IMR-90 (cell line): ENCODE measurements at regions not wholly inside any gene's neighbourhood (a gene's known extent, or its start where the extent isn't known, plus 50 kb on each side); places are given as distances from the start of the nearest gene placed in this dataset.

Experiments used
- ATAC-seq: fragments of 200-7000 bp; cut with Tn5 transposase; 2 replicates; pipeline ENCODE4 v1.9.1; 2020; ENCODE audit warnings: low read depth, mild to moderate bottlenecking, moderate library complexity
- BruUV-seq: library from RNA; stranded (reverse); fragments of 400-500 nt; replicated peaks from 2 replicates; lab custom pipeline; 2021; lab: Mats Ljungman, UMichigan
- CTCF ChIA-PET: fragments of 300-600 bp; formaldehyde crosslinking; extraction: SDS; loops from one replicate; lab custom pipeline; 2021; ENCODE audit warnings: antibody characterized with exemption; lab: Yijun Ruan, JAX
- POLR2A ChIA-PET: fragments of 300-600 bp; sonication (Branson Sonifier 250); formaldehyde crosslinking; loops from one replicate; lab custom pipeline; 2022; ENCODE audit warnings: antibody characterized with exemption; ENCODE audit not compliant: unreplicated experiment; lab: Charles Lee
- DNase-seq: peaks from one replicate; pipeline ENCODE4 v3.0.0; 2013
- H2AFZ ChIP-seq: replicated peaks from 2 replicates; pipeline ENCODE3; 2013; ENCODE audit warnings: low read length, mild to moderate bottlenecking; ENCODE audit not compliant: poor library complexity
- H2AK5ac ChIP-seq: 2 replicates; pipeline ENCODE4 v1.6.1; 2013; ENCODE audit warnings: low read depth, low read length, inconsistent platforms
- H2AK9ac ChIP-seq: replicated peaks from 2 replicates; pipeline ENCODE3; 2013; ENCODE audit warnings: mild to moderate bottlenecking, low read depth, low read length, moderate library complexity; ENCODE audit not compliant: poor library complexity
- H2BK120ac ChIP-seq: 2 replicates; pipeline ENCODE4 v1.6.1; 2013; ENCODE audit warnings: low read depth, low read length, inconsistent platforms
- H2BK15ac ChIP-seq: 3 replicates; pipeline ENCODE4 v1.6.1; 2013; ENCODE audit warnings: low read depth, low read length, inconsistent platforms
- H2BK20ac ChIP-seq: 2 replicates; pipeline ENCODE4 v1.6.1; 2013; ENCODE audit warnings: low read depth, mild to moderate bottlenecking, inconsistent platforms, low read length, moderate library complexity
- H2BK5ac ChIP-seq: 2 replicates; pipeline ENCODE4 v1.6.1; 2013; ENCODE audit warnings: mild to moderate bottlenecking, low read depth, low read length, inconsistent platforms; ENCODE audit not compliant: poor library complexity, severe bottlenecking
- H3K14ac ChIP-seq: replicated peaks from 2 replicates; pipeline ENCODE4 v1.6.1; 2013; ENCODE audit warnings: low read depth, low read length, inconsistent platforms
- H3K18ac ChIP-seq: 2 replicates; pipeline ENCODE4 v1.6.1; 2013; ENCODE audit warnings: low read depth, low read length, control low read depth
- H3K23ac ChIP-seq: 2 replicates; pipeline ENCODE4 v1.6.1; 2013; ENCODE audit warnings: low read depth, low read length, inconsistent platforms
- H3K27ac ChIP-seq: 2 replicates; pipeline ENCODE4 v1.5.1; 2013; ENCODE audit warnings: mild to moderate bottlenecking, control low read depth, low read length; ENCODE audit not compliant: insufficient read depth
- H3K27me3 ChIP-seq: 2 replicates; pipeline ENCODE4 v1.6.1; 2013; ENCODE audit warnings: low read length; ENCODE audit not compliant: control insufficient read depth, insufficient read depth
- H3K36me3 ChIP-seq: 2 replicates; pipeline ENCODE4 v1.6.1; 2013; ENCODE audit warnings: low read length, mixed read lengths; ENCODE audit not compliant: control insufficient read depth, insufficient read depth
- H3K4ac ChIP-seq: 2 replicates; pipeline ENCODE4 v1.6.1; 2013; ENCODE audit warnings: low read depth, low read length, inconsistent platforms
- H3K4me1 ChIP-seq: 2 replicates; pipeline ENCODE4 v1.6.1; 2013; ENCODE audit warnings: low read length, mixed read lengths; ENCODE audit not compliant: control insufficient read depth, insufficient read depth
- H3K4me2 ChIP-seq: 2 replicates; pipeline ENCODE4 v1.6.1; 2013; ENCODE audit warnings: low read depth, mild to moderate bottlenecking, control low read depth, low read length, moderate library complexity
- H3K4me3 ChIP-seq: 2 replicates; pipeline ENCODE4 v1.5.1; 2013; ENCODE audit warnings: low read depth, mild to moderate bottlenecking, control low read depth, low read length, moderate library complexity; ENCODE audit not compliant: insufficient read depth
- H3K56ac ChIP-seq: 2 replicates; pipeline ENCODE4 v1.6.1; 2013; ENCODE audit warnings: low read length, inconsistent platforms; ENCODE audit not compliant: insufficient read depth; ENCODE audit errors: extremely low read depth
- H3K79me1 ChIP-seq, 2 experiments: 2 replicates each; pipeline ENCODE4 v1.6.1; 2013; ENCODE audit warnings: low read length in 2 of 2, inconsistent platforms in 1 of 2, low read depth in 1 of 2
- H3K9ac ChIP-seq: 2 replicates; pipeline ENCODE4 v1.6.1; 2013; ENCODE audit warnings: low read depth, low read length, control low read depth
- H3K9me1 ChIP-seq: 2 replicates; pipeline ENCODE4 v1.6.1; 2013; ENCODE audit warnings: low read length, inconsistent platforms; ENCODE audit not compliant: insufficient read depth
- H3K9me3 ChIP-seq: 2 replicates; pipeline ENCODE4 v1.6.1; 2013; ENCODE audit warnings: low read length; ENCODE audit not compliant: control insufficient read depth, insufficient read depth
- H4K20me1 ChIP-seq: 2 replicates; pipeline ENCODE4 v1.6.1; 2013; ENCODE audit warnings: low read length, inconsistent platforms; ENCODE audit not compliant: insufficient read depth
- H4K5ac ChIP-seq: 2 replicates; pipeline ENCODE4 v1.6.1; 2013; ENCODE audit warnings: mild to moderate bottlenecking, low read depth, low read length, control low read depth
- H4K8ac ChIP-seq, 2 experiments: 2 replicates each; pipeline ENCODE4 v1.6.1; 2013; ENCODE audit warnings: low read depth in 2 of 2, low read length in 2 of 2, control low read depth in 1 of 2, inconsistent platforms in 1 of 2
- H4K91ac ChIP-seq: 2 replicates; pipeline ENCODE4 v1.6.1; 2013; ENCODE audit warnings: low read depth, low read length, inconsistent platforms; ENCODE audit not compliant: insufficient read depth
- CEBPB ChIP-seq: IDR thresholded peaks from 2 replicates; pipeline ENCODE4 v1.6.1; 2012; ENCODE audit warnings: low read depth, low read length, improper control_type of control experiment
- CTCF ChIP-seq: conservative IDR thresholded peaks from 2 replicates; pipeline ENCODE4 v1.5.1; 2012; ENCODE audit warnings: mild to moderate bottlenecking, low read depth, low read length, improper control_type of control experiment
- MAFK ChIP-seq: IDR thresholded peaks from 2 replicates; pipeline ENCODE4 v1.6.1; 2012; ENCODE audit warnings: low read depth, low read length, improper control_type of control experiment
- MAZ ChIP-seq: IDR thresholded peaks from 2 replicates; pipeline ENCODE4 v1.6.1; 2012; ENCODE audit warnings: low read depth, mild to moderate bottlenecking, low read length, improper control_type of control experiment, moderate library complexity, borderline replicate concordance
- MXI1 ChIP-seq: IDR thresholded peaks from 2 replicates; pipeline ENCODE4 v1.6.1; 2012; ENCODE audit warnings: low read depth, mild to moderate bottlenecking, low read length, moderate library complexity, borderline replicate concordance
- NFE2L2 ChIP-seq: fragments of 150-350 bp; IDR thresholded peaks from 2 replicates; pipeline ENCODE4 v1.6.1; 2016; ENCODE audit warnings: low read depth, mild to moderate bottlenecking, low read length
- POLR2A ChIP-seq: IDR thresholded peaks from 2 replicates; pipeline ENCODE4 v1.6.1; 2012; ENCODE audit warnings: mild to moderate bottlenecking, low read depth, low read length
- RCOR1 ChIP-seq: IDR thresholded peaks from 2 replicates; pipeline ENCODE4 v1.6.1; 2012; ENCODE audit warnings: mild to moderate bottlenecking, low read length, improper control_type of control experiment; ENCODE audit not compliant: insufficient replicate concordance
- RFX5 ChIP-seq: IDR thresholded peaks from 2 replicates; pipeline ENCODE4 v1.8.0; 2012; ENCODE audit warnings: low read depth, mild to moderate bottlenecking, low read length, moderate library complexity
- SMC3 ChIP-seq: fragments of 150-350 bp; IDR thresholded peaks from 2 replicates; pipeline ENCODE4 v1.6.1; 2016; ENCODE audit warnings: low read depth, mild to moderate bottlenecking, antibody characterized with exemption, low read length, moderate library complexity
- USF2 ChIP-seq: fragments of 150-350 bp; IDR thresholded peaks from 2 replicates; pipeline ENCODE4 v1.6.1; 2017; ENCODE audit warnings: mild to moderate bottlenecking, antibody characterized with exemption, low read length, low read depth
- WGBS, 2 experiments: methylation state at CpG; one replicate each; pipeline versions ENCODE4 v1.1.5 to v1.1.7; 2013; ENCODE audit warnings: missing lambda C conversion rate in 2 of 2; ENCODE audit not compliant: insufficient read length in 1 of 2; ENCODE audit errors: extremely low coverage in 2 of 2; 5-methylcytosine and 5-hydroxymethylcytosine counted together
- dilution Hi-C: fragments of 300-500 bp; cut with HindIII; formaldehyde crosslinking; loops from one replicate; pipeline ENCODE4 v1.14.3; 2018; ENCODE audit warnings: low sequenced_read_pairs; ENCODE audit not compliant: unreplicated experiment
- in situ Hi-C: fragments of 300-500 bp; cut with MboI; formaldehyde crosslinking; loops from 3 replicates; pipeline ENCODE4 v1.14.3; 2019; ENCODE audit warnings: low sequenced_read_pairs, inconsistent platforms, mixed read lengths
- intact Hi-C: fragments of 100-400 bp; cut with micrococcal nuclease; formaldehyde crosslinking; loops from 2 replicates; pipeline ENCODE4 v1.10.0; 2022

GRCh38 chr20:40913224-40914185 lies 115.1 kb upstream of the TOP1 start (continued):
- no peak for TF ChIP-seq CTCF

GRCh38 chr20:40915756-40916155 lies 112.9 kb upstream of the TOP1 start:
- Histone ChIP-seq H4K8ac (no peak overlapping the region), H2AK9ac (no peak overlapping the region), H3K79me1 (no peaks in the 10 kb centered on the region), H3K4me1 (no peaks in the 10 kb centered on the region), H4K5ac (no peak overlapping the region), H3K23ac (no peak overlapping the region), H2AFZ (no peak overlapping the region), H3K27me3 (no peaks in the 10 kb centered on the region), H3K4me3 (no peak overlapping the region), H4K20me1 (no peaks in the 10 kb centered on the region), H3K4me2 (no peak overlapping the region), H3K18ac (no peak overlapping the region), H2BK20ac (no peak overlapping the region), H3K14ac (no peak overlapping the region), H4K91ac (no peak overlapping the region), H3K36me3 (no peaks in the 10 kb centered on the region), H2BK120ac (no peak overlapping the region), H3K27ac (no peak overlapping the region), H2BK5ac (no peak overlapping the region), H2BK15ac (no peak overlapping the region), H3K9me3 (no peaks in the 10 kb centered on the region), H3K9me1 (no peaks in the 10 kb centered on the region), H3K56ac (no peak overlapping the region), H3K9ac (no peak overlapping the region), H3K4ac (no peak overlapping the region), H2AK5ac (no peak overlapping the region)
- DNase-seq (no peak), ATAC-seq (no peak)
- intact Hi-C loops (no loop called here), in situ Hi-C loops (no loop called here), dilution Hi-C loops (no loop called here)
- ChIA-PET POLR2A (no interaction called here), CTCF (no interaction called here)
- no TSS peak for BruUV-seq
- WGBS, 2 experiments: no CpG with 5 or more reads among the region's 3 CpGs
- TF ChIP-seq MXI1 (no peak), MAFK (no peak), CEBPB (no peak), SMC3 (no peak), POLR2A (no peak), RFX5 (no peak), USF2 (no peak), NFE2L2 (no peak), RCOR1 (no peak), MAZ (no peak), CTCF (no peak)
